NCI-H2196 treated with DMSO at 0.1 percent for 48 hours (cell line): ENCODE measurements at regions not wholly inside any gene's neighbourhood (a gene's known extent, or its start where the extent isn't known, plus 50 kb on each side); places are given as distances from the start of the nearest gene placed in this dataset.

Experiments used
- DNase-seq: peaks from one replicate; lab custom pipeline; 2025; ENCODE audit not compliant: unreplicated experiment; lab: John Stamatoyannopoulos, UW

GRCh38 chr12:115443351-115443938, 759.5 kb upstream of the TBX3 start:
- no peak for DNase-seq

GRCh38 chr12:115440438-115440837, 756.5 kb upstream of the TBX3 start:
- DNase-seq, result no peak

GRCh38 chr12:115439008-115439601, 755.1 kb upstream of the TBX3 start:
- DNase-seq, result no peak

GRCh38 chr12:115438314-115438713, 754.3 kb upstream of the TBX3 start:
- no peak for DNase-seq

- no peak for DNase-seq
Observed at GRCh38 chr12:115437061-115437567, 753.1 kb upstream of the TBX3 start.

GRCh38 chr12:115433014-115433634, 749.1 kb upstream of the TBX3 start:
- no peak for DNase-seq

GRCh38 chr12:115430636-115431035, 746.7 kb upstream of the TBX3 start:
- no peak for DNase-seq

GRCh38 chr12:115426732-115427131, 742.8 kb upstream of the TBX3 start:
- no peak for DNase-seq

GRCh38 chr12:115424003-115424402, 740.0 kb upstream of the TBX3 start:
- no peak for DNase-seq

- no peak for DNase-seq
Observed at GRCh38 chr12:115423546-115423987, 739.6 kb upstream of the TBX3 start.

GRCh38 chr12:115422845-115423545, 739.0 kb upstream of the TBX3 start:
- DNase-seq, result no peak

GRCh38 chr12:115421796-115422709, 738.1 kb upstream of the TBX3 start:
- DNase-seq, result no peak

GRCh38 chr12:115421350-115421749, 737.4 kb upstream of the TBX3 start:
- no peak for DNase-seq

- DNase-seq, result no peak
Observed at GRCh38 chr12:115419145-115419646, 735.2 kb upstream of the TBX3 start.

- no peak for DNase-seq
Observed at GRCh38 chr12:115417610-115418009, 733.6 kb upstream of the TBX3 start.

- no peak for DNase-seq
Observed at GRCh38 chr12:115416869-115417268, 732.9 kb upstream of the TBX3 start.

GRCh38 chr12:115413626-115414025, 729.7 kb upstream of the TBX3 start:
- DNase-seq, result no peak

- no peak for DNase-seq
Observed at GRCh38 chr12:115412831-115413230, 728.9 kb upstream of the TBX3 start.

- no peak for DNase-seq
Observed at GRCh38 chr12:115411121-115411520, 727.1 kb upstream of the TBX3 start.

- no peak for DNase-seq
Observed at GRCh38 chr12:115408642-115409041, 724.7 kb upstream of the TBX3 start.

GRCh38 chr12:115407723-115408122, 723.7 kb upstream of the TBX3 start:
- DNase-seq, result no peak
